SU-DHL-6 (cell line): ENCODE measurements at regions not wholly inside any gene's neighbourhood (a gene's known extent, or its start where the extent isn't known, plus 50 kb on each side); places are given as distances from the start of the nearest gene placed in this dataset.

ENCODE experiments used
- CTCF ChIP-seq: fragments of 200-600 bp; sonication (generic); IDR thresholded peaks from one replicate; pipeline ENCODE4 v1.5.1; 2017; ENCODE audit warnings: antibody characterized with exemption, mild to moderate bottlenecking, low read length, moderate library complexity; ENCODE audit not compliant: insufficient read depth, poor library complexity, severe bottlenecking
- EZH2phosphoT487 ChIP-seq: fragments of 200-600 bp; sonication (generic), shearing (Covaris generic); conservative IDR thresholded peaks from 2 replicates; pipeline ENCODE4 v1.6.1; 2018; ENCODE audit warnings: mild to moderate bottlenecking, antibody characterized with exemption, low read length, moderate library complexity, mixed read lengths

DNA sequence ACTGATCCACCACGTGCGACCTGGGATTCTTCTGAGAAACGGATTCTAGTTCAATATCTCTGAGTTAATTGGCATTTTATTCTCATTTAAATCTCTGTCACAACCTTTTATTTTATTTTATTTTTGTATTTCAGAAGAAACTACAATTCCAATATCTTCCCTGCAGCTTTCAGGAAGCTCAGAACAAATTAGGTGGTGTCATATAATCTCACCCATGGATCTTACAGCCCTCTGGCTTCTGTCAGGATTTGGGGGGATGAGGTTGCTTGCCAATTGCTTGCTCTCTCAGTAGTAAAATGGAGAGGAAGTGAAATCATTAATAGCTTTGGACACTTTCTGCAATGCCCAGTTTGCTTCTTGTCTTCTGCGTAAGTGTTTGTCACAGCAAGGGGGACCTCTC, 205.4 kb downstream of the TLE3 start:
- TF ChIP-seq EZH2phosphoT487 (no peak), CTCF (no peak)
